ENCODE measurements at regions not wholly inside any gene's neighbourhood (a gene's known extent, or its start where the extent isn't known, plus 50 kb on each side); places are given as distances from the start of the nearest gene placed in this dataset.

- TF ChIP-seq KAT7 (CRISPR knock-in tag; IDR thresholded peaks at IDR 0.05; ENCODE audit: borderline replicate concordance), result no peak
These were observed 79.9 kb upstream of the KIF26B start (continued) for GRCh38 chr1:245074898-245075297.

DNA sequence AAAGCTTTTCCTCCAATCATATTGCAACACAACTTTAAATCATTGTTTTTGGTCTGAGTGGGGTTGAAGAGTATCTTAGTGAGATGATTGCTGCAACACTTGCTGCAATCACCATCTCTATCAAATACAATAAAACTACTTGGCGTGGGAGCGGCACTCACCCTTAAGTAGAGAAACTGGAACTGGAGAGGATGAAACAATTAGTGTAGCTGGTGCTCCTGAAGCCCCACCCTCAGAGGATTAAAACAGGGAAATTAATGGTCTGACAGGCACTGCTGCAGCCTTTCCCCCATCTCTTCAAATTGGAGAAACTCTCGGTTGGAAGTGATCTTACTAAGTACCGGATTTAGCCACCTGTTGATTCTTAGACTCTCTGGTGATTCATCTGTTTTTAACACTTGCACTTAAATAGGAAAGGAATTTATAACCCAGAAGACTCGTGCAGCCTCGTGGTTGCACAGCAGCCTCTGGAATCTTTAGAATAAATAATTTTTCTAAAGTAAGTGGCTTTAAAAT is 80.5 kb upstream of the KIF26B start:
- ATAC-seq (peak; percentile 71), DNase-seq (ENCODE audit: low spot score) (no peak)
- H3K27me3 Mint-ChIP-seq (ENCODE audit: low read depth), result no peaks in the 10 kb centered on the region; the same call in 1 of the 2 replicates
- peaks cover 17% of the 10 kb centered on the region for H3K9me3 Mint-ChIP-seq
- ChIA-PET CTCF (no interaction called here), POLR2A (no interaction called here)
- H3K4me1 Mint-ChIP-seq, result peaks cover 9% of the 10 kb centered on the region
- peaks cover 17% of the 10 kb centered on the region for H3K36me3 Mint-ChIP-seq
- H3K27ac Mint-ChIP-seq, result no peak overlapping the region
- TF ChIP-seq, protein P1, sequence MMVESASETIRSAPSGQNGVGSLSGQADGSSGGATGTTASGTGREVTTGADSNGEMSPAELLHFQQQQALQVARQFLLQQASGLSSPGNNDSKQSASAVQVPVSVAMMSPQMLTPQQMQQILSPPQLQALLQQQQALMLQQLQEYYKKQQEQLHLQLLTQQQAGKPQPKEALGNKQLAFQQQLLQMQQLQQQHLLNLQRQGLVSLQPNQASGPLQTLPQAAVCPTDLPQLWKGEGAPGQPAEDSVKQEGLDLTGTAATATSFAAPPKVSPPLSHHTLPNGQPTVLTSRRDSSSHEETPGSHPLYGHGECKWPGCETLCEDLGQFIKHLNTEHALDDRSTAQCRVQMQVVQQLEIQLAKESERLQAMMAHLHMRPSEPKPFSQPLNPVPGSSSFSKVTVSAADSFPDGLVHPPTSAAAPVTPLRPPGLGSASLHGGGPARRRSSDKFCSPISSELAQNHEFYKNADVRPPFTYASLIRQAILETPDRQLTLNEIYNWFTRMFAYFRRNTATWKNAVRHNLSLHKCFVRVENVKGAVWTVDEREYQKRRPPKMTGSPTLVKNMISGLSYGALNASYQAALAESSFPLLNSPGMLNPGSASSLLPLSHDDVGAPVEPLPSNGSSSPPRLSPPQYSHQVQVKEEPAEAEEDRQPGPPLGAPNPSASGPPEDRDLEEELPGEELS (CRISPR knock-in tag; IDR thresholded peaks at IDR 0.05), result no peak
- TF ChIP-seq ARID4B (CRISPR knock-in tag; IDR thresholded peaks at IDR 0.05; ENCODE audit: borderline replicate concordance) (no peak), CTCF (IDR thresholded peaks at IDR 0.05) (no peak), GRHL2 (CRISPR knock-in tag; IDR thresholded peaks at IDR 0.05; ENCODE audit: insufficient replicate concordance, severe bottlenecking) (no peak), GTF2I (CRISPR knock-in tag; conservative IDR thresholded peaks at IDR 0.05) (no peak), JAZF1 (CRISPR knock-in tag; IDR thresholded peaks at IDR 0.05) (no peak), MYBL2 (CRISPR knock-in tag; IDR thresholded peaks at IDR 0.05) (no peak), ZNF425 (CRISPR knock-in tag; conservative IDR thresholded peaks at IDR 0.05) (no peak)
- H3K4me3 Mint-ChIP-seq, result no peak overlapping the region

DNA sequence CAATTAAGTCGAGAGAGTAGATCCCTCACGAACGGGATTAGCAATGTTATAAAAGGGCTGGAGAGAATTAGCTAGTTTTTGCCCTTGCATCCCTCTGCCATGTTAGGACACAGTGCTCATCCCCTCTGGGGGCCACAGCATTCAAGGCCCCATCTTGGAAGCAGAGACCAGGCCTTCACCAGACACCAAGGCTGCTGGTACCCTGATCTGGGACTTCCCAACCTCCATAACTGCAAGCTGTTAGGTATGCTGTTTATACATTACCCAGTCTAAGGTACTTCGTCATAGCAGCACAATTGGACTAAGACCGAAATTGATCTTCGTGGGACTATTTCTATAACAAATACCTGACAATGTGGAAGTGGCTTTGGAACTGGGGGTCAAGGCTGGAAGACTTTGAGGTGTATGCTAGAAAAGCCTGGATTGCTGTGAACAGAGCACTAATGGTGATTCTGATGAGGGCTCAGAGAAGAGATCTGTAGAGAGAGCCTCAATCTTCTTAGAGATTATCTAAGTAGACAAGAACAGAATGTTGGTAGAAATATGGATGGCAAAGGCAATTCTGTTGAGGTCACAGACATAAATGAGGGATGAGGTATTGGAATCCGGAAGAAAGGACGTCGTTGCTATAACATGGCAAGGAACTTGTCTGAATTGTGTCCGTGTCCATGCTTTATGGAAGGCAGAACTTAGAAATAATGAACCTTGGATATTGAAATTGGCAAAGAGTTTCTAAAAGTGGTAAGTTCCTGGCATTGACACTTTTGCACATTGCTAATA is 83.8 kb upstream of the KIF26B start:
- peaks cover 9% of the 10 kb centered on the region for H3K4me1 Mint-ChIP-seq
- CTCF ChIA-PET, result no interaction called here
- POLR2A ChIA-PET, result no interaction called here
- TF ChIP-seq HMGA2 (CRISPR knock-in tag; IDR thresholded peaks at IDR 0.05) (no peak), EMX1 (CRISPR knock-in tag; IDR thresholded peaks at IDR 0.05) (no peak), TP53 (CRISPR knock-in tag; IDR thresholded peaks at IDR 0.05) (no peak), AFF4 (CRISPR knock-in tag; IDR thresholded peaks at IDR 0.05; ENCODE audit: borderline replicate concordance) (no peak), RORB (CRISPR knock-in tag; IDR thresholded peaks at IDR 0.05) (no peak), ATF2 (CRISPR knock-in tag; IDR thresholded peaks at IDR 0.05; ENCODE audit: borderline replicate concordance, low read depth) (no peak)

More for the DNA sequence above, 83.8 kb upstream of the KIF26B start:
- no peaks in the 10 kb centered on the region for H3K27me3 Mint-ChIP-seq (ENCODE audit: low read depth)
- no peak for DNase-seq (ENCODE audit: low spot score)
- H3K27ac Mint-ChIP-seq, result no peak overlapping the region
- H3K36me3 Mint-ChIP-seq, result peaks cover 17% of the 10 kb centered on the region
- peaks cover 17% of the 10 kb centered on the region for H3K9me3 Mint-ChIP-seq
- no peak overlapping the region for H3K4me3 Mint-ChIP-seq
- ATAC-seq, result no peak
